ENCODE measurements at regions not wholly inside any gene's neighbourhood (a gene's known extent, or its start where the extent isn't known, plus 50 kb on each side); places are given as distances from the start of the nearest gene placed in this dataset.
"Not testable (repeated sequence)": the region's sequence is repeated elsewhere in the genome, so short reads cannot be mapped to it uniquely, and the experiment has no call there.

DNA sequence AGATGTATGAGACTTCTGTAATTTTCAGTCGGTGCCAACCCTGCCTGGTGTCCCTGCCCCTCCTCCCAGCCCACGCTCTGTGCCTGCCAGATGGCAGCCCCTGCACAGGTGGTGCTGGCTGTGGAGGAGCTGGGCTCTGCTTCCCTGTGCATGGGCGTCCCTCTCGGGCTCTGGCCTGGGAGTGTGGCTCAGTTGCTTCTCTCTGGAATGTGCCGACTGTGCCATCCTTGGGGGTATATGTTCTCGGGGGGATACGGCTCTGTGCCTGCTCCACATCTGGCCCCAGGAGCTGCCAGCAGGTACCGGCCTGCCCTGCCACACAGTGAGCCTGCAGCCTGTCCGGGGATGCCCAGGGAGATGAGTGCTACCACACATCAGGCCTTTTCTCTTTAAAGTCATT is 147.2 kb upstream of the POTEB2 start:
- TF ChIP-seq, protein P1, sequence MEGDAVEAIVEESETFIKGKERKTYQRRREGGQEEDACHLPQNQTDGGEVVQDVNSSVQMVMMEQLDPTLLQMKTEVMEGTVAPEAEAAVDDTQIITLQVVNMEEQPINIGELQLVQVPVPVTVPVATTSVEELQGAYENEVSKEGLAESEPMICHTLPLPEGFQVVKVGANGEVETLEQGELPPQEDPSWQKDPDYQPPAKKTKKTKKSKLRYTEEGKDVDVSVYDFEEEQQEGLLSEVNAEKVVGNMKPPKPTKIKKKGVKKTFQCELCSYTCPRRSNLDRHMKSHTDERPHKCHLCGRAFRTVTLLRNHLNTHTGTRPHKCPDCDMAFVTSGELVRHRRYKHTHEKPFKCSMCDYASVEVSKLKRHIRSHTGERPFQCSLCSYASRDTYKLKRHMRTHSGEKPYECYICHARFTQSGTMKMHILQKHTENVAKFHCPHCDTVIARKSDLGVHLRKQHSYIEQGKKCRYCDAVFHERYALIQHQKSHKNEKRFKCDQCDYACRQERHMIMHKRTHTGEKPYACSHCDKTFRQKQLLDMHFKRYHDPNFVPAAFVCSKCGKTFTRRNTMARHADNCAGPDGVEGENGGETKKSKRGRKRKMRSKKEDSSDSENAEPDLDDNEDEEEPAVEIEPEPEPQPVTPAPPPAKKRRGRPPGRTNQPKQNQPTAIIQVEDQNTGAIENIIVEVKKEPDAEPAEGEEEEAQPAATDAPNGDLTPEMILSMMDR (IDR thresholded peaks at IDR 0.05), result not testable (repeated sequence)
- not testable (repeated sequence) for TF ChIP-seq POLR2A (IDR thresholded peaks at IDR 0.05)
